GM13976 (cell line): ENCODE measurements at regions not wholly inside any gene's neighbourhood (a gene's known extent, or its start where the extent isn't known, plus 50 kb on each side); places are given as distances from the start of the nearest gene placed in this dataset.
"Not testable (repeated sequence)": the region's sequence is repeated elsewhere in the genome, so short reads cannot be mapped to it uniquely, and the experiment has no call there.

Source experiments
- DNase-seq: peaks from one replicate; pipeline ENCODE4 v3.0.0; 2012; ENCODE audit warnings: low spot score
- CTCF ChIP-seq: IDR thresholded peaks from 2 replicates; pipeline ENCODE4 v1.5.1; 2012; ENCODE audit warnings: borderline replicate concordance, mild to moderate bottlenecking; ENCODE audit not compliant: insufficient read depth; ENCODE audit errors: extremely low read depth, missing control alignments, control extremely low read depth
- in situ Hi-C: fragments of 300-500 bp; cut with MboI; formaldehyde crosslinking; loops from one replicate; pipeline ENCODE4 v1.12.0; 2022; ENCODE audit warnings: low sequenced_read_pairs, mixed read lengths, inconsistent platforms; ENCODE audit not compliant: unreplicated experiment

- no peak for TF ChIP-seq CTCF
- no peak for DNase-seq
- in situ Hi-C loops: no loop called here
Measured at GRCh38 chr16:29117631-29118030, 132.8 kb downstream of the LAT start.

GRCh38 chr16:29116980-29117379 lies 132.1 kb downstream of the LAT start:
- no peak for TF ChIP-seq CTCF
- no peak for DNase-seq
- in situ Hi-C loops: no loop called here

GRCh38 chr16:29116207-29116606 lies 131.4 kb downstream of the LAT start:
- in situ Hi-C loops, DNase-seq: not testable (repeated sequence)

GRCh38 chr16:29115802-29116141 lies 130.9 kb downstream of the LAT start:
- peak; percentile 50 for DNase-seq
- in situ Hi-C loops: not testable (repeated sequence)

GRCh38 chr16:29114989-29115801 lies 130.3 kb downstream of the LAT start:
- DNase-seq, in situ Hi-C loops: not testable (repeated sequence)
- peak; percentile 29 for TF ChIP-seq CTCF

GRCh38 chr16:29114574-29114973 lies 129.7 kb downstream of the LAT start:
- in situ Hi-C loops: no loop called here
- DNase-seq: no peak
- TF ChIP-seq CTCF: no peak

- DNase-seq, in situ Hi-C loops: not testable (repeated sequence)
Measured at GRCh38 chr16:29113446-29113845, 128.6 kb downstream of the LAT start.

- DNase-seq: no peak
- in situ Hi-C loops: no loop called here
- no peak for TF ChIP-seq CTCF
Measured at GRCh38 chr16:29112755-29113347, 128.0 kb downstream of the LAT start.

GRCh38 chr16:29111901-29112680 lies 127.2 kb downstream of the LAT start:
- DNase-seq, in situ Hi-C loops: not testable (repeated sequence)
